GM12878 (cell line): ENCODE measurements at regions not wholly inside any gene's neighbourhood (a gene's known extent, or its start where the extent isn't known, plus 50 kb on each side); places are given as distances from the start of the nearest gene placed in this dataset.

Experiments used
- CTCF ChIP-seq, 3 experiments: IDR thresholded peaks in 2 of 3; conservative IDR thresholded peaks in 1 of 3; 2 replicates each; pipeline ENCODE4 v1.5.1; 2011; ENCODE audit warnings: low read depth in 3 of 3, low read length in 3 of 3, mild to moderate bottlenecking in 3 of 3, control low read depth in 2 of 3, moderate library complexity in 2 of 3, inconsistent platforms in 1 of 3, mixed read lengths in 1 of 3; ENCODE audit not compliant: control insufficient read depth in 2 of 3, insufficient read depth in 1 of 3; ENCODE audit errors: extremely low read depth in 1 of 3
- ETV6 ChIP-seq, 2 experiments: fragments of 450-650 bp in 1 of 2; IDR thresholded peaks in 1 of 2; conservative IDR thresholded peaks in 1 of 2; 2 replicates each; pipeline ENCODE4 v1.6.1; 2014; ENCODE audit warnings: antibody characterized with exemption in 1 of 2, borderline replicate concordance in 1 of 2, low read depth in 1 of 2, mild to moderate bottlenecking in 1 of 2, moderate library complexity in 1 of 2
- MAX ChIP-seq: IDR thresholded peaks from 2 replicates; pipeline ENCODE4 v1.6.1; 2012; ENCODE audit warnings: low read depth, low read length, improper control_type of control experiment
- POLR2A ChIP-seq: IDR thresholded peaks from 2 replicates; pipeline ENCODE4 v1.6.1; 2011; ENCODE audit warnings: low read depth, mild to moderate bottlenecking, low read length
- ZBTB33 ChIP-seq: fragments of 450-650 bp; IDR thresholded peaks from 2 replicates; pipeline ENCODE4 v1.6.1; 2017; ENCODE audit warnings: mild to moderate bottlenecking

GRCh38 chr12:78719721-78720120 is 144.9 kb upstream of the SYT1 start:
- TF ChIP-seq ZBTB33 (no peak), CTCF (IDR thresholded peaks at IDR 0.05 in 2 of 3, conservative IDR thresholded peaks at IDR 0.05 in 1 of 3; ENCODE audit: control insufficient read depth in 2 of 3, extremely low read depth in 1 of 3, insufficient read depth in 1 of 3, low read depth in 3 of 3, low read length in 3 of 3) (no peak), ETV6 (conservative IDR thresholded peaks at IDR 0.05 in 1 of 2, IDR thresholded peaks at IDR 0.05 in 1 of 2; ENCODE audit: borderline replicate concordance in 1 of 2, low read depth in 1 of 2) (no peak), POLR2A (no peak), MAX (no peak)
